Erythroblast (primary cell): ENCODE measurements at regions not wholly inside any gene's neighbourhood (a gene's known extent, or its start where the extent isn't known, plus 50 kb on each side); places are given as distances from the start of the nearest gene placed in this dataset.

Experiments
- GATA1 ChIP-seq: IDR thresholded peaks from 2 replicates; pipeline ENCODE4 v1.6.1; 2011; ENCODE audit warnings: low read depth, mild to moderate bottlenecking, control low read depth, low read length, moderate library complexity
- POLR2A ChIP-seq: IDR thresholded peaks from 2 replicates; pipeline ENCODE4 v1.6.1; 2011; ENCODE audit warnings: mild to moderate bottlenecking, low read length

- no peak for TF ChIP-seq POLR2A
- no peak for TF ChIP-seq GATA1
These were observed 194.3 kb downstream of the MSX2 start for GRCh38 chr5:174918655-174919054.
